ENCODE measurements at regions not wholly inside any gene's neighbourhood (a gene's known extent, or its start where the extent isn't known, plus 50 kb on each side); places are given as distances from the start of the nearest gene placed in this dataset.
"Not testable (repeated sequence)": the region's sequence is repeated elsewhere in the genome, so short reads cannot be mapped to it uniquely, and the experiment has no call there.

DNA sequence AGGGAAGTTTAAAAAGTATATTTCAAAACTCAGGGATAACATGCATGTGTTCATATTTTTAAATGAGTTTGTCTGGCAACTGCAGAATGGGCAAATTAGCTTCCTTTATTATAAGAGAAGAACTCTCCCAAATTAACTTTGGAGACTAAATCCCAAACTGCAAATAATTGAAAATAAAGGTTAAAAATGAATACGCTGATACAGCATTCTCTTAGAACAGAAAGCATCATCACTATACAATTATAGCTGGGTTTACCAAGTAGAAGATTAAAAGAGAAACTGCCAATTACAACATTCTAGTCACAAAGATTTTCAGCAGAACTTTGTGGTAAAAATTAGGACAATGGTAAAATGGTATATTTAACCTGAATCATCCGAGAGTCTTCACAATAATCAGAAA is 73.3 kb downstream of the OLFM4 start:
- DNase-seq (ENCODE audit: low spot score): no peak

DNA sequence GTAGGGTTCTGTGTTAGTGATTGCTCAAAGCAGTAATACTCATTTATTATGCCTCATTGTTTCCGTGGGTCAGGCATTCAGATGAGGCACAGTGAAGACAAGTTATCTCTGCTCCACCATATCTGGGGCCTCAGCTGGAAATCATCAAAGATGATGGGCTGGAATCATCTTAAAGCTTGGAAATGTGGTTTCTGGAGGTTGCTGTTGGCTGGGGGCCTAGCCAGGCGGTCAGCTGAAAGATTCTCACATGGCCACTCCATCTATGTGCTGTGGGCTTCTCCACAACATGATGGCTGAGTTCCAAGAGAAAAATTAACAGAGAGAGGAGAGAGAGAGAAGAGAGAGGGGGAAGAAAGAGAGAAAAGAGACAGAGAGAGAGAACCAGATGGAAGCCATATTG is 75.5 kb downstream of the OLFM4 start:
- no peak for DNase-seq (ENCODE audit: low spot score)

DNA sequence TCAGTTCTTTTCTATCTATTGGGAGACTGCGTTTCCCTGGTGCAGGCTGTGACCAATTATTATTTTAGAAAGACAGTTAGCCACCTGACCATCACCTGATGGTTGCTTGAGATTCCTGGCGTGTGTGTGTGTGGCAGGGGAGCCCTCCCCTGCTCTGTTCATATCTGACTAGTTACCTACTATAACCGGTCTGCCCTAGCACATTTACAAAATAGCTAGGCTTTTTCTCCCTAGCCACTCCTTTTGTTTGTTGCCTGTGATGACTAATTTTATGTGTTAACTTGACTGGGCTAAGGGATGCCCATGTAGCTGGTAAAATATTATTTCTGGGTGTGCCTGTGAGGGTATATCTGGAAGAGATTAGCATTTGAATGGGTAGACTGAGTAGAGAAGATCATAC is 76.9 kb downstream of the OLFM4 start:
- no peak for DNase-seq (ENCODE audit: low spot score)

DNA sequence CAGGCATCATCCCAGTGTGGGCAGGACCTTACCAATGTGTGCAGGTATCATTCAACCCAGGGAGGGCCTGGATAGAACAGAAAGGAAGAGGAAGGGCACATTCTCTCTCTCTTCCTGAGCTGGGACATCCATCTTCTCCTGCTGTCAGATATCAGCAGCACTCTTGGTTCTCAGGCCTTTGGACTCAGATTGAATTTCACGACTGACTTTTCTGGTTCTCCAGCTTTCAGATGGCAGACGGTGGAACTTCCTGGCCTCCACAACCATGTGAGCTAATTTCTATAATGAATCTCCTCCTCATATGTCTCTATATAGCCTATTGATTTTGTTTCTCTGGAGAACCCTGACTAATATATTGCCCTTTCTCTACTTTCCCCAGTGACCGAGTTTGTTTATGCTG is 77.3 kb downstream of the OLFM4 start:
- DNase-seq (ENCODE audit: low spot score): peak; percentile 11

- no peak for DNase-seq (ENCODE audit: low spot score)
Measured at GRCh38 chr13:53110181-53110580, 81.6 kb downstream of the OLFM4 start.

DNA sequence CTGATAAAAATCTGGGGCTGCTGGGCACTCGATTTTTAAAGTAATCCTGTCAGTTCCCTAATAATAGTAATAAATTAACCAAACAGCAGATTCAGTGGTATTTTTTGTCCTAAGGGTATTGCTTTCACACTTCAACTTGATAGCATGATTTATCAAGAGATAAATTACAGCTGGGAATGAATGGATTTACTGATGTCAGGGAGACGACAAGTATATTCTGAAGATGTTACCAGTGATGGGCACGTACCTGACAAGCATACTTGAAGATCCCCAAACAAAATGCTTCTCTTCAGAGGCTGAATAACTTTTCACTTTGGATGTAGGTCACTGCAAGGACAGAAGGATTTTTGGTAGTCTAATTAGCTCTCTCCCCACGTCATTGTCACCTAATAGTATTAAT is 82.0 kb downstream of the OLFM4 start:
- no peak for DNase-seq (ENCODE audit: low spot score)

DNA sequence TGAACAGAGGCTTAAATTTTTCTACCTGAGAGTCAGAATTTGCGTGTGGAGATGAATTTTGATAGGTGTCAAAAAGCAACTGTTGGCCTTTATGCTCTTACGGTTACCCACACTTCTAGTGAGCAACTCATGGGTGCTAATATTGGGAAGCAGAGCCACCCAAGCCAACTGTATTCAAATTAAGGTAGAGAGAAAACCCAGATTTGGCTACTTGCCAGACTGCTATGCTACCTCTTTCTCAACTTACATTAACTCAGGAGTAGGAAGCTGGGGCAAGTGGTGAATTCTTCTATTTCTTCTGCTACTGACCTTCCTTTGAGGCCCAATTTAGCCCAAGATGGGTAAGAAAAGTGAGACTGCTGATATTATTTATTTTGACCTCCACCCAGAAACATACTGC is 83.9 kb downstream of the OLFM4 start:
- no peak for DNase-seq (ENCODE audit: low spot score)

DNA sequence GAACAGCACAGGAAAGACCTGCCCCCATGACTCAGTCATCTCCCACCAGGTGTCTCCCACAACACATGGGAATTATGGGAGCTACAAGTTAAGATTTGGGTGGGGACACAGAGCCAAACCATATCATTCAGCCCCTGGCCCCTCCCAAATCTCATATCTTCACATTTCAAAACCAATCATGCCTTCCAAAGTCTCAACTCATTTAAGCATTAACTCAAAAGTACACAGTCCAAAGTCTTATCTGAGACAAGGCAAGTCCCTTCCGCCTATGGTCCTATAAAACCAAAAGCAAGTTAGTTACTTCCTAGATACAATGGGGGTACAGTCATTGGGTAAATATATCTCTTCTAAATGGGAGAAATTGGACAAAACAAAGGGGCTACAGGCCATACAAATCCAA is 88.4 kb downstream of the OLFM4 start:
- DNase-seq (ENCODE audit: low spot score): not testable (repeated sequence)

DNA sequence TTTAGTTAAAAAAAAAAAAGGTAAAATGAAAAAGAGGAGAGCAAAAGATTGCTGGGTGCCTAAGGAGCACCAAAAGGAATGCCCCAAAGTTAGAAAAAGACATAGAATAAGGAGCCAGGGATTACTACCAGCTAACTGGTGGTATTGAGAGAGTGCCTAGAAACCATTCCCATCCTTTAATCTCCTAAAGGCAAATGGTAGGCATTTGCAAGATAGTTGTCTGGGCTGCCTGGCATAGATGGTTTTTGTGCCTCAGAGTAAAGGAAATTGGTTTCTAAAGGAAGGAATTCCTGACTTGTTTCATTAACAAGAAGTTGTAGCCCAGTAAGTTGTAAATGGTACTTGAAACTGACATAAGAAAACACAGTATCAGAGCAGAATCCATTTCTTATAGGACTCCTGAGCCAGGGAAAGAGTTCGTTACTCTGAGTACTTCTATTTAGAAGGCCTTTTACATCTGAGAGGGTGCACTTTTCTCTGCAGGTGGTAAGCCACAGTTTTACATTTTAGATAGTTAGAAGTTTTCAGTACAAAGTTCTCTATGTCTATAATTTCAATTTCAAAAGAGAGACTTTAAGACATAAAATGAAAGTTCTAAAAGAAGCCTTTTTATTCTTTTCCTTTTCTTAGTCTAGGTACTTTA is 92.6 kb downstream of the OLFM4 start:
- DNase-seq (ENCODE audit: low spot score): no peak

DNA sequence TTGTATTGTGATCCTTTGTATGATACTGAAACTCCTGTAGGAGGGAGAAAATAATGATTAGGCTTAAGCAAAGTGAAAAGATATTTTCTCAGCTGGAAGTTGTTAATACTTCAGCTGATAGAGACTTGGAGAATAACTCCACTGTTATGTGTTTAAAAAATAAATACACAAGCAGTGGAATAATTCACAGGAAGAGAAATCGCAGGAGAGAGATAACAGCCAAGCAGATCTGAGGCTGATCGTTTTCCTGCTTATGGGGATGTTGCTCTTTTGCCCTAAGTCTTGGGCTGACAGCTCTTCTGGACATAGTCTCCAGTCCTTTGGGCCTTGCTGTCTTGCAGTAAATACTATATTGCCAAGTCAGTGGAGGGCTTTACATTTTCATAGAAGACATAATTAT is 93.3 kb downstream of the OLFM4 start:
- DNase-seq (ENCODE audit: low spot score): no peak

- no peak for DNase-seq (ENCODE audit: low spot score)
Measured at GRCh38 chr13:53123536-53123935, 94.9 kb downstream of the OLFM4 start.

GRCh38 chr13:53124623-53125022 is 96.0 kb downstream of the OLFM4 start:
- DNase-seq (ENCODE audit: low spot score): no peak

DNA sequence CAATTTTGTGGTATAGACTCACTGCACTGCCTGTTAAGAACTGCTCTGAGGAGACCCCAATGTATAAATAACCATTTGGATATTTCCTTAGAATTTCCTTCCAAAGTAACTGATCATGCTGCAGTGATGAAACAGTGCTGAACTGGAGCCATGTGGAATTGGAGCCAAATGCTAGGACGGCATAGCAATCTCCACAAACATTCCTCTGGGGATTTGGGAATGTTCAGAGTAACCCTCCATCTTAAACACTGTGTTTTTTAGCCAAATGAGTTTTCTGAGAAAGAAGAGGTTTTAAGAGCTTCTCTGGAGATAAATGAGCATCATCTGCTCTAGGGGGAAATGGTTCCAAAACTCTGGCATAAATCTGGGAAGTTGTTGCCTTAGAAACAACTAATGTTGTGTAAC is 98.2 kb downstream of the OLFM4 start:
- no peak for DNase-seq (ENCODE audit: low spot score)

DNA sequence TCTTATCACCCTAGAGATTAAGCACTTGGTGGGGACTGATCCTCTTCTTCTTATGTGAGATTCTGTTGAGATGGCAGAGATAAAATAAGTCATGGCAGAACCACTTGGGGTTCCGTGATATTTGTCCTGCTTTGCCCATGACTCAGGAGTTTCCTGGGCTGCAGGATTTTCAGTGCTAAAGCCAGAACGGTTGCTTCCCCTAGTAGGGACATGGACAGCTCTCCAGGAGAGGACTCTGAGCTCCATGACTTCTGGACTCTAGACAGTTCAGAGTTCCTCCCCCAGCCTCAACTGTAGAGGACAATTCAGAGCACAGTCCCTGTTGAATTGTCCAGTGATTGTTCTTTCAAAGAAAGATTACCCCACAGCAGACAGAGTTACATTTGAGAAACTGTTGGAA is 98.8 kb downstream of the OLFM4 start:
- DNase-seq (ENCODE audit: low spot score): no peak

DNA sequence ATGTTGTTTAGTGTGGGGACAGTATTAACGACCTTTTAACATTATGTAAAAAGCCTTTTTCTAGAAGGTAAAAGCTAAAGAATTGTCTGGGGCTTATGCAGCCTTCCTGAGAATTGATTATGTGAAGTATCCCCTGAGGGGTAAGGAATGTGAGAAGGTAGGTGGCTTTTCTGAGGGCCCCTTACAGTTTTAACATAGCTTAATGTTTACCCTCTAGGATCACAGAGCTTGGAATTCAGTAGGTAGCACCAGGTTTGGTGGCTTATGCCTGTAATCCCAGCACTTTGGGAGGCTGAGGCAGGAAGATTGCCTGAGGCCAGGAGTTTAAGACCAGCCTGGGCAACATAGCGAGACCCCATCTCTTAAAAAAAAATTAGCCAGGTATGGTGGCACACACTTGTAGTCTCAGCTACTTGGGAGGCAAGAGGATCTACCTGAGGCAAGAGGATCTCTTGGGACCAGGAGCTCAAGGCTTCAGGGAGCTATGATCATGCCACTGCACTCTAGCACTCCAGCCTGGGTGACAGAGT is 101.3 kb downstream of the OLFM4 start:
- no peak for DNase-seq (ENCODE audit: low spot score)

- DNase-seq (ENCODE audit: low spot score): no peak
Measured at GRCh38 chr13:53131361-53131760, 102.7 kb downstream of the OLFM4 start.

DNA sequence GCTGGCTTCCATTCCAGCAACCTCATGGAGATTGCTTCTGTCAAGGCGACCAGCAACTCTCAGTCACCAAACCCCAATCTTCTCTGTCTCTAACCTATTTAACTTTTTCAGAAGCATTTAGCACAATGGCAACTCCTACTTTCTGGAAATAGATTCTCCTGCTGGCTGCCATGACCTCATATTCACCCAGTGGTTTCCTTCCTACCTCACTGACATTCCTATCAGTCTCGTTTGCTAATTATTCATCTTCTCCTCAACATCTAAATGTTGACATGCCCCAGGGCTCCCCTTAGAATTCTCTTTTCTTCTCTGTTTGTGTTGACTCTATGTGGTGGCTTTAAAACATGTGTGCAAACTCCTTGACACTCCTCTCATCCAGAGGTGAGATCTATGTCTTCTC is 106.7 kb downstream of the OLFM4 start:
- no peak for DNase-seq (ENCODE audit: low spot score)

- DNase-seq (ENCODE audit: low spot score): no peak
Measured at GRCh38 chr13:53136554-53137215, 108.1 kb downstream of the OLFM4 start.

DNA sequence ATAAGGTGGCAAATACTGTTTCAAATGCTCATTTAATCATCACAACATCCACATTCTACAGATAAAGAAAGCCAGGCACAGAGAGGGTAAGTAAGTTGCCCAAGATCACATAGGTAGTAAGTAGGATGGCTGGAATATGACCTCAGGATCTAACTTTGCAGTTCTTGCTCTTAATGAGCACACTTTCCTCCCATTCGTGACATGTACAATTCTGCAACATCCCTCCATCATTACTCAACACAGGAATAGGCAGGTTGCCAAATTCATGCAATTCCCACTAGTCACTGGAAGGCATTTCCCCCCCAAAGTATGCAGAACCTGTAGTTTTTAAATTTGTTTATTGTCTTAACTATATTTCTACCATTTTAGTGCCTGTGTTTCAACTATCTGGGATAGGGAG is 109.2 kb downstream of the OLFM4 start:
- no peak for DNase-seq (ENCODE audit: low spot score)

DNA sequence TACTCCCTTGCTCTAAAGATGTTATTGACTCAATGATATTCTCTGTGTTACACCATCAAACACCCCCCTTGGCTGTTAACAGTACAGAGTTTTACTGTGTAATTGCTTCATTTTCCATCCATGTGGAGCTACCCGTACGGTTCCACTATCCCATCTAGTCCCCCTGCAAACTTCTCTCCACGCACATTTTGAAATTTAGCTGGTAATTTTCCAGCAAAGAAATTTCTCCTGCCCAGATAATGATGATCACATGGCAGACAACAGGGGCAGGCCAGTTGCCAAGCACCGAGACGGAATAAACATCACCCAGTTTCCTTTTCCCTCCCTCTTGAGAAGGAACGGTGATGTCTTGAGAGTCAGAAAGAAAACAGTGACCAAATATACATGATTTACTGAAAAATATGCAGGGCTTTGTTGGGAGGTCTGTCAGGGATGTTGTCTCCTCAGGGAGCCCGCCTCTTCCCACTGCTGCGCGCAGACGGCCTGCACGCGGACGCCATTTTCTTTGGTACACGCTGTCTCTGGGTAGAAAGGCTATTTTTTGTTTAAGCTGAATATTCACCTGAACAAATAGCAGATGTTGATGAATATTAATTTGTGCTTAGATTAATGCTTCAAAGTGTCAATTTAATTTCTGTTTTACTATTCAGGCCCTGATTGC is 109.9 kb downstream of the OLFM4 start:
- no peak for DNase-seq (ENCODE audit: low spot score)

- DNase-seq (ENCODE audit: low spot score): no peak
Measured at GRCh38 chr13:53141336-53141735, 112.7 kb downstream of the OLFM4 start.

DNA sequence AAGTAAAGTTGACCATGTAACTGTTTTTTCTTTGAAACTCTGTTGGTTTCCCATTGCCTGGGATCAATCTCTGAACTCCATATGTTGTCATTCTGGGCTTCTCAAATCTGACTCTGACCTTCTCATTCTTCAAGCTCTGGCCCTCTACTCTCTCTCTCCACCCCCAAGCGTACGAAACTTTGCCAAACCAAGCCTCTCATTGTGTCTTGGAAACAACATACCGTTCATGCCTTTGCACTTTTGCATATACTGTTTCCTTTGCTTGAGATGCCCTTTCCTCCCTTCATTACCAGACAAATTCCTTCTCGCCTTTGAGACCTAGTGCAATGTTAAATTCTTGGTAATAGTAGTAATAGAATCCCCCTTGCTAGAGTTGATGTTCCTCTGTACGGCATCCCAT is 113.7 kb downstream of the OLFM4 start:
- no peak for DNase-seq (ENCODE audit: low spot score)

DNA sequence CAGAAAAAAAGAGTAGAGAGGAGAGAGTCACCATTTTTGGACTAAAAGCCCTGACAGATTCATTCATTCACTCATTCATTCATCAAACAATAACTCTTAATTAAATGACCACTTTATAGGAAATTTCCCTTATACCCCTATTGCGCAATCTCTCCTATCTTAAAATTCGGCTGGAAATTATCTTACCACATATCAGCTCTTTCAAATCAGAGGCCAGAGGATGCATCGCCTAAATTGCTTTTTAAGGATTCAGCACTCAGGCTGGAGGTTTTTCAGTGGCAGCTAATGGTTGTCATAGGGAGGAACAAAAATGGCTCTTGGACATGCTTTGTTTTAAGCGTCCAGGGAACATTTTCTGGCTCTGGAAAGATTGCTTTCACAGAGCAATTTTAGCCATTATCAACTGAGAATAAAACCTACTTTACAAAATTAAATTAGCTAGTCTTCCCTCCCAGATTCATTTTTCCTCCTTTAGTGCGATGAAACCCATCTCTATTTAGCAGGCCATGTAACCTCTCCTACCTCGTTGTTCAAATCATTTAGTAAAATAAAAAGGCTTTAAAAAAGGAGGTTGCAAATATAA is 115.2 kb downstream of the OLFM4 start:
- no peak for DNase-seq (ENCODE audit: low spot score)

Measured in HT-29 (cell line).